Panc1 (cell line): ENCODE measurements at regions not wholly inside any gene's neighbourhood (a gene's known extent, or its start where the extent isn't known, plus 50 kb on each side); places are given as distances from the start of the nearest gene placed in this dataset.

Experiments
- POLR2AphosphoS5 ChIP-seq: IDR thresholded peaks from 2 replicates; pipeline ENCODE4 v1.6.1; 2012; ENCODE audit warnings: mild to moderate bottlenecking, low read depth, low read length, moderate library complexity
- REST ChIP-seq, 2 experiments: IDR thresholded peaks; 2 replicates each; pipeline ENCODE4 v1.6.1; 2011 to 2012; ENCODE audit warnings: low read depth in 2 of 2, control low read depth in 1 of 2, low read length in 1 of 2, mild to moderate bottlenecking in 1 of 2, moderate library complexity in 1 of 2; ENCODE audit not compliant: insufficient read depth in 1 of 2
- SIN3A ChIP-seq: IDR thresholded peaks from 2 replicates; pipeline ENCODE4 v1.6.1; 2012; ENCODE audit warnings: low read depth, mild to moderate bottlenecking, low read length, moderate library complexity, borderline replicate concordance; ENCODE audit not compliant: insufficient read depth
- TF ChIP-seq, protein P1 (sequence below): fragments of 450-650 bp; IDR thresholded peaks from 2 replicates; pipeline ENCODE4 v1.5.1; 2017; ENCODE audit warnings: mild to moderate bottlenecking

GRCh38 chr5:66249920-66250319 is 105.8 kb downstream of the SREK1 start:
- TF ChIP-seq, protein P1, sequence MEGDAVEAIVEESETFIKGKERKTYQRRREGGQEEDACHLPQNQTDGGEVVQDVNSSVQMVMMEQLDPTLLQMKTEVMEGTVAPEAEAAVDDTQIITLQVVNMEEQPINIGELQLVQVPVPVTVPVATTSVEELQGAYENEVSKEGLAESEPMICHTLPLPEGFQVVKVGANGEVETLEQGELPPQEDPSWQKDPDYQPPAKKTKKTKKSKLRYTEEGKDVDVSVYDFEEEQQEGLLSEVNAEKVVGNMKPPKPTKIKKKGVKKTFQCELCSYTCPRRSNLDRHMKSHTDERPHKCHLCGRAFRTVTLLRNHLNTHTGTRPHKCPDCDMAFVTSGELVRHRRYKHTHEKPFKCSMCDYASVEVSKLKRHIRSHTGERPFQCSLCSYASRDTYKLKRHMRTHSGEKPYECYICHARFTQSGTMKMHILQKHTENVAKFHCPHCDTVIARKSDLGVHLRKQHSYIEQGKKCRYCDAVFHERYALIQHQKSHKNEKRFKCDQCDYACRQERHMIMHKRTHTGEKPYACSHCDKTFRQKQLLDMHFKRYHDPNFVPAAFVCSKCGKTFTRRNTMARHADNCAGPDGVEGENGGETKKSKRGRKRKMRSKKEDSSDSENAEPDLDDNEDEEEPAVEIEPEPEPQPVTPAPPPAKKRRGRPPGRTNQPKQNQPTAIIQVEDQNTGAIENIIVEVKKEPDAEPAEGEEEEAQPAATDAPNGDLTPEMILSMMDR: no peak
- TF ChIP-seq SIN3A (no peak), POLR2AphosphoS5 (no peak), REST (IDR thresholded peaks at IDR 0.05; ENCODE audit: insufficient read depth in 1 of 2, low read depth in 2 of 2, low read length in 1 of 2) (no peak)
